ENCODE measurements at regions not wholly inside any gene's neighbourhood (a gene's known extent, or its start where the extent isn't known, plus 50 kb on each side); places are given as distances from the start of the nearest gene placed in this dataset.
"Not testable (repeated sequence)": the region's sequence is repeated elsewhere in the genome, so short reads cannot be mapped to it uniquely, and the experiment has no call there.

GRCh38 chr11:37264783-37265182 is 666.7 kb upstream of the RAG2 start:
- no peak overlapping the region for H3K4me3 ChIP-seq
- intact Hi-C loops (cut with DNase I), result no loop called here
- no peak for DNase-seq
- no peak overlapping the region for H3K27ac ChIP-seq
- no peak for TF ChIP-seq CTCF (IDR thresholded peaks at IDR 0.05)
- no peak for TF ChIP-seq EP300 (IDR thresholded peaks at IDR 0.05)
- TF ChIP-seq POLR2A (IDR thresholded peaks at IDR 0.05), result no peak
- H3K27me3 ChIP-seq, result no peaks in the 10 kb centered on the region
- WGBS, 3 donors, result 27 to 44% (median 35%) methylated on average over 4 of the region's 4 CpGs
- no peaks in the 10 kb centered on the region for H3K4me1 ChIP-seq (ENCODE audit: insufficient read depth)
- H3K9me3 ChIP-seq, result no peaks in the 10 kb centered on the region
- H3K36me3 ChIP-seq, result no peaks in the 10 kb centered on the region

GRCh38 chr11:37264060-37264459 is 666.0 kb upstream of the RAG2 start:
- no peak overlapping the region for H3K27ac ChIP-seq
- no peaks in the 10 kb centered on the region for H3K27me3 ChIP-seq
- H3K4me1 ChIP-seq (ENCODE audit: insufficient read depth), result no peaks in the 10 kb centered on the region
- DNase-seq, result no peak
- WGBS, 3 donors, result 57 to 61% (median 58%) methylated on average over 1 of the region's 1 CpG
- H3K36me3 ChIP-seq, result no peaks in the 10 kb centered on the region
- no peak overlapping the region for H3K4me3 ChIP-seq
- no peak for TF ChIP-seq EP300 (IDR thresholded peaks at IDR 0.05)
- no peaks in the 10 kb centered on the region for H3K9me3 ChIP-seq
- intact Hi-C loops (cut with DNase I), result no loop called here

- H3K27ac ChIP-seq; H3K36me3 ChIP-seq; H3K27me3 ChIP-seq; DNase-seq; H3K9me3 ChIP-seq; intact Hi-C loops (cut with DNase I); H3K4me1 ChIP-seq (ENCODE audit: insufficient read depth); H3K4me3 ChIP-seq: not testable (repeated sequence)
- WGBS, 3 donors, result 89 to 90% (median 90%) methylated on average over 9 of the region's 9 CpGs
These were observed 665.4 kb upstream of the RAG2 start for GRCh38 chr11:37263467-37263866.

GRCh38 chr11:37259734-37260133 is 661.7 kb upstream of the RAG2 start:
- no peaks in the 10 kb centered on the region for H3K27me3 ChIP-seq
- WGBS, 3 donors, result 33 to 39% (median 33%) methylated on average over 3 of the region's 3 CpGs
- no peak overlapping the region for H3K27ac ChIP-seq
- H3K9me3 ChIP-seq, result no peaks in the 10 kb centered on the region
- DNase-seq, result no peak
- no peak for TF ChIP-seq POLR2A (IDR thresholded peaks at IDR 0.05)
- no peak for TF ChIP-seq EP300 (IDR thresholded peaks at IDR 0.05)
- TF ChIP-seq CTCF (IDR thresholded peaks at IDR 0.05), result no peak
- intact Hi-C loops (cut with DNase I), result no loop called here
- H3K4me3 ChIP-seq, result no peak overlapping the region
- H3K36me3 ChIP-seq, result no peaks in the 10 kb centered on the region
- H3K4me1 ChIP-seq (ENCODE audit: insufficient read depth), result no peaks in the 10 kb centered on the region

- intact Hi-C loops (cut with DNase I), result no loop called here
- no peaks in the 10 kb centered on the region for H3K36me3 ChIP-seq
- H3K27me3 ChIP-seq, result no peaks in the 10 kb centered on the region
- no peak for DNase-seq
- no peaks in the 10 kb centered on the region for H3K4me1 ChIP-seq (ENCODE audit: insufficient read depth)
- H3K4me3 ChIP-seq, result no peak overlapping the region
- H3K9me3 ChIP-seq, result no peaks in the 10 kb centered on the region
- H3K27ac ChIP-seq, result no peak overlapping the region
- TF ChIP-seq EP300 (IDR thresholded peaks at IDR 0.05) (no peak), CTCF (IDR thresholded peaks at IDR 0.05) (no peak), POLR2A (IDR thresholded peaks at IDR 0.05) (no peak)
- 70 to 84% (median 71%) methylated on average over 2 of the region's 2 CpGs for WGBS, 3 donors
These were observed 650.1 kb upstream of the RAG2 start for GRCh38 chr11:37248145-37248544.

- H3K27me3 ChIP-seq; intact Hi-C loops (cut with DNase I); H3K9me3 ChIP-seq; H3K4me3 ChIP-seq; DNase-seq; H3K36me3 ChIP-seq; H3K27ac ChIP-seq; H3K4me1 ChIP-seq (ENCODE audit: insufficient read depth): not testable (repeated sequence)
- 85 to 94% (median 93%) methylated on average over 14 to 15 of the region's 15 CpGs for WGBS, 3 donors
These were observed 648.1 kb upstream of the RAG2 start for GRCh38 chr11:37246092-37246491.

Measured in ovary (tissue), 7 donors.